Activated B cell treated with CpG ODN at 0.5 μM for 24 hours (primary cell): ENCODE measurements at regions not wholly inside any gene's neighbourhood (a gene's known extent, or its start where the extent isn't known, plus 50 kb on each side); places are given as distances from the start of the nearest gene placed in this dataset.
"Not testable (repeated sequence)": the region's sequence is repeated elsewhere in the genome, so short reads cannot be mapped to it uniquely, and the experiment has no call there.

Experiments
- ATAC-seq: fragments of 200-7000 bp; cut with Tn5 transposase; one replicate; pipeline ENCODE4 v1.10.0; 2021; ENCODE audit warnings: low read depth, mild to moderate bottlenecking, moderate library complexity
- CTCF ChIA-PET: fragments of 350-600 bp; sonication (Branson Sonifier 250); formaldehyde crosslinking; loops from one replicate; lab custom pipeline; 2021; ENCODE audit warnings: antibody characterized with exemption; lab: Charles Lee
- POLR2A ChIA-PET: fragments of 350-600 bp; sonication (Branson Sonifier 250); formaldehyde crosslinking; loops from one replicate; lab custom pipeline; 2021; ENCODE audit warnings: antibody characterized with exemption; lab: Charles Lee
- DNase-seq: peaks from one replicate; pipeline ENCODE4 v3.0.0; 2022
- H3K27ac Mint-ChIP-seq: one replicate; pipeline ENCODE4 v1.8.0; 2020; ENCODE audit warnings: mixed read lengths
- H3K27me3 Mint-ChIP-seq: one replicate; pipeline ENCODE4 v1.8.0; 2021; ENCODE audit warnings: mixed read lengths
- H3K36me3 Mint-ChIP-seq: one replicate; pipeline ENCODE4 v1.8.0; 2021; ENCODE audit warnings: low read depth, mixed read lengths
- H3K4me1 Mint-ChIP-seq: one replicate; pipeline ENCODE4 v1.8.0; 2021; ENCODE audit warnings: mixed read lengths
- H3K4me3 Mint-ChIP-seq: one replicate; pipeline ENCODE4 v1.8.0; 2020; ENCODE audit warnings: mild to moderate bottlenecking, mixed read lengths
- H3K9me3 Mint-ChIP-seq: one replicate; pipeline ENCODE4 v1.8.0; 2020; ENCODE audit warnings: mixed read lengths
- CTCF ChIP-seq: fragments of 200-600 bp; IDR thresholded peaks from one replicate; pipeline ENCODE4 v1.8.0; 2022; ENCODE audit warnings: antibody characterized with exemption, mild to moderate bottlenecking
- intact Hi-C: fragments of 100-400 bp; cut with micrococcal nuclease; formaldehyde crosslinking; loops from one replicate; pipeline ENCODE4 v1.15.1; 2024

DNA sequence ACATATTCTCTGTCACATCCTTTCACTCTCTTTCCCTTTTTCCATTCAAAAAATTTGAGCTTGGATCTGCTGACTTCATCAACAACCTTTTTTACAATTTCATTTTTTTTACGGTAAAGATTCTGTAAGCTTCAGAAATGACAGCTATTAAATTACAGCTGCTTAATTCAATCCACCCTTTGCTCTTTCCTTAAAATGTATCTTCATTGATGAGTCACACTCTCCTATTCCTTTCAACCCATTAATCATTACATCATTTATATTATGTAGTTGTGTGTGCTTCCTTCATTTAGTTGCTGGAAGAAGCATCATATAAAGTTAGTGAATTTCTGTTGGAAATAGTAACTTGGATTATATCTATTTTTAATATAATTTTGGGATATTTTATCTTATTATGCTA, 67.1 kb upstream of the MAGI2 start:
- H3K27ac Mint-ChIP-seq: no peak overlapping the region
- no peaks in the 10 kb centered on the region for H3K9me3 Mint-ChIP-seq
- no peaks in the 10 kb centered on the region for H3K36me3 Mint-ChIP-seq
- no peaks in the 10 kb centered on the region for H3K4me1 Mint-ChIP-seq
- ATAC-seq: no peak
- no peak overlapping the region for H3K4me3 Mint-ChIP-seq
- no peaks in the 10 kb centered on the region for H3K27me3 Mint-ChIP-seq
- POLR2A ChIA-PET: no interaction called here
- CTCF ChIA-PET: no interaction called here
- DNase-seq: no peak
- intact Hi-C loops: no loop called here
- no peak for TF ChIP-seq CTCF

DNA sequence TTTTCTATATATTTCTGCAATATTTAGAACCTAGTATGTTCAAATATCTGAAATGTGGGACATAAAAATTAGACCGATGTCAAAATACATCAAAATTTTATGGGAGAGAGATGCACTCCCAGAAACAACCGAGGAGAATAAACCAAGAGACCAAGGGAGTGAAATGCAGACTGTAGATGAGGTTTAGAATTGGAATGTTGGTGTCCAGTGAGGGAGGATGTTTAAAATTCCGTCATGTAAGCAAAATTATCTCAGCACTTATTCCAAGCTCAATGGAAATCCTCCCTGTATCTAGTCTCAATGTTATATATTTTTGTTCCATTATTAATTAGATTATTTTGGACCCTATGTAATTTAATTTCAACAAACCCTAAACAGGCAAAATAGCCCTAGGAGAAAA, 61.9 kb upstream of the MAGI2 start:
- Mint-ChIP-seq H3K9me3 (peaks cover 3% of the 10 kb centered on the region), H3K27me3 (no peaks in the 10 kb centered on the region), H3K4me1 (no peaks in the 10 kb centered on the region), H3K36me3 (no peaks in the 10 kb centered on the region), H3K27ac (no peak overlapping the region), H3K4me3 (no peak overlapping the region)
- DNase-seq (no peak), ATAC-seq (no peak)
- ChIA-PET POLR2A (no interaction called here), CTCF (no interaction called here)
- intact Hi-C loops: no loop called here
- no peak for TF ChIP-seq CTCF

DNA sequence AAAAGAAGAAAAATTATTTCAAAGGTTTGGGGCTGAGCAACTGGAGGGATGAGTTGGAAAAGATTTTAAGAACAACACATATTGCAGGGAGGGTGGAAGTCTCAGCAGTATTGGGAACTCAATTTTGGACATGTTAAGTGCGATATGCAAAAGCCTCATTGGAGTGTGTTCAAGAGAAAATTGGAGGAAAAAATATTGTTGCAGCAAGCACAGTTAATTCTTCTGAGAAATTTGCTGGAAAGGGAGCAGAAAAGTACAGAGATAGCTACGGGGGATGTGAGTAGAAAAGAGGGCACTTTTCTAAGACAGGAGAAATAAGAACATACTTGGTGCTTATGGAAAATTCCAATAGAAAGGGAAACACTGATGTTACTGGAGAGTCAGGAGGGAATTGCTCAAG, 59.8 kb upstream of the MAGI2 start:
- Mint-ChIP-seq H3K4me3 (no peak overlapping the region), H3K27me3 (no peaks in the 10 kb centered on the region), H3K4me1 (no peaks in the 10 kb centered on the region), H3K36me3 (no peaks in the 10 kb centered on the region), H3K27ac (no peak overlapping the region), H3K9me3 (peaks cover 3% of the 10 kb centered on the region)
- CTCF ChIA-PET: no interaction called here
- intact Hi-C loops: no loop called here
- no peak for TF ChIP-seq CTCF
- no peak for ATAC-seq
- DNase-seq: no peak
- POLR2A ChIA-PET: no interaction called here

DNA sequence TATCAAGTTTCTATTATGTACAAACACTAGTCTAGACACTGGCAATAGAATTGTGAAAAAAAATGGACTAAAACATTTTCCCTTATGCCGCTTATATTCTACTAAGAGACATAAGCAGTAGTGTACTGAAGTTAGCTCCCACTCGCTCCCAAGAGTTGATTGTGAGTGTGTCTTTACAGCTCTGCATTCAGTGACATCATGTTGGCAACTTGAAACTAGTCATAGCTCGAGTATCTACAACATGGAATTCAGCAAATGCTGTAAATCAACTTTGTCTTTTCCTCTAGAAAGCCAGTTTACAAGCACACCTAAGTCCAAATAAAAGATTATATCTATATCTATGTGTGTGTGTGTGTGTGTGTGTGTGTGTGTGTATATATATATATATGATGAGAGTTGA, 58.8 kb upstream of the MAGI2 start:
- intact Hi-C loops: no loop called here
- Mint-ChIP-seq H3K27me3 (no peaks in the 10 kb centered on the region), H3K27ac (no peak overlapping the region), H3K36me3 (no peaks in the 10 kb centered on the region), H3K4me1 (no peaks in the 10 kb centered on the region), H3K9me3 (peaks cover 3% of the 10 kb centered on the region), H3K4me3 (no peak overlapping the region)
- DNase-seq (no peak), ATAC-seq (no peak)
- CTCF ChIA-PET: no interaction called here
- POLR2A ChIA-PET: no interaction called here
- TF ChIP-seq CTCF: no peak

GRCh38 chr7:79511056-79511455, 57.6 kb upstream of the MAGI2 start:
- H3K27ac Mint-ChIP-seq, H3K4me3 Mint-ChIP-seq, H3K4me1 Mint-ChIP-seq, ATAC-seq, CTCF ChIA-PET, H3K27me3 Mint-ChIP-seq, DNase-seq, H3K36me3 Mint-ChIP-seq, POLR2A ChIA-PET, intact Hi-C loops, H3K9me3 Mint-ChIP-seq: not testable (repeated sequence)

DNA sequence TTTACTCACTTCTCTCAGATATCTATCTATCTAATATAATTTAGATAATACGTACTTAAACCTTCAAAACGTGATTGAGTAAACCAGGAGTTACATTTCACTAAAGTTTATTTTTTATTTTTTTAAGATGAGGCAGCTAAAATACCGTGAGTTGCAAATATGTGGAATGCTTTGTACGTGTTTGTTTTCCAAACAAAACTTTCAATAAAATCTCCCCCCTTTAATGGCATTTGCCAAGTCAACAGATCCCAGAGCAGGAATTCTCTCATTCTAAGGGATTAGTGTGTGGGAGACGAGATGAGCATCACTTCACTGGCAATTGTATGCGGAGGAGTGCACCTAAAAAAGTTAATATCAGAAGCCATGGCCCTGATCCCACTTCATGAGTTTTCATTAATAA, 53.7 kb upstream of the MAGI2 start:
- intact Hi-C loops: no loop called here
- no peak for TF ChIP-seq CTCF
- no peaks in the 10 kb centered on the region for H3K27me3 Mint-ChIP-seq
- H3K4me3 Mint-ChIP-seq: no peak overlapping the region
- peaks cover 3% of the 10 kb centered on the region for H3K9me3 Mint-ChIP-seq
- no peaks in the 10 kb centered on the region for H3K4me1 Mint-ChIP-seq
- no peaks in the 10 kb centered on the region for H3K36me3 Mint-ChIP-seq
- DNase-seq (no peak), ATAC-seq (no peak)
- ChIA-PET POLR2A (no interaction called here), CTCF (no interaction called here)
- H3K27ac Mint-ChIP-seq: no peak overlapping the region
